Activated T-cell treated with anti-CD3 and anti-CD28 coated beads, Interleukin-2, amount 50 U/mL, for 24 hours (primary cell): ENCODE measurements at regions not wholly inside any gene's neighbourhood (a gene's known extent, or its start where the extent isn't known, plus 50 kb on each side); places are given as distances from the start of the nearest gene placed in this dataset.
"Not testable (repeated sequence)": the region's sequence is repeated elsewhere in the genome, so short reads cannot be mapped to it uniquely, and the experiment has no call there.

Experiments used
- DNase-seq: peaks from one replicate; pipeline ENCODE4 v3.0.0-alpha.2; 2020
- H3K27ac Mint-ChIP-seq: 2 replicates; pipeline ENCODE4 v1.8.0; 2020; ENCODE audit warnings: mild to moderate bottlenecking, mixed read lengths
- H3K27me3 Mint-ChIP-seq: 2 replicates; pipeline ENCODE4 v1.8.0; 2020; ENCODE audit warnings: mixed read lengths
- H3K36me3 Mint-ChIP-seq: 2 replicates; pipeline ENCODE4 v1.8.0; 2020; ENCODE audit warnings: low read depth, mixed read lengths
- H3K4me1 Mint-ChIP-seq: 2 replicates; pipeline ENCODE4 v1.8.0; 2020; ENCODE audit warnings: low read depth, mixed read lengths
- H3K4me3 Mint-ChIP-seq: 2 replicates; pipeline ENCODE4 v1.8.0; 2020; ENCODE audit warnings: mild to moderate bottlenecking, moderate library complexity, mixed read lengths
- H3K9me3 Mint-ChIP-seq: 2 replicates; pipeline ENCODE4 v1.8.0; 2020; ENCODE audit warnings: mixed read lengths

DNA sequence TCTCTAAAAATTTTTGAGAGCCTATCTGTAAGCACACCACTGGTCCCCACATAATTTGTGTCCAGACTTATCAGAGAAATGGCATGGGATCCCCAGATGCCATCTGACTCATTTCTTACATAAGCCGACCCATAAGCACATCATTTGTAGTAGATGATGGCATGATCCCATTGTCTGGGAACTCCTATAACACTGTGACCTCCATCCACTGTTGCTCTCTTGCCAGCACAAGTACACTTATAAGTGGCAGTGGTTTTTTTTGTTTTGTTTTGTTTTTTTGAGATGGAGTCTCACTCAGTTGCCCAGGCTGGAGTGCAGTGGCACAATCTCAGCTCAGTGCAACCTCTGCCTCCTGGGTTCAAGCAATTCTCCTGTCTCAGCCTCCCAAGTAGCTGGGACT lies 350.7 kb upstream of the ZFHX3 start:
- not testable (repeated sequence) for H3K27me3 Mint-ChIP-seq, DNase-seq, H3K4me3 Mint-ChIP-seq, H3K4me1 Mint-ChIP-seq, H3K36me3 Mint-ChIP-seq, H3K27ac Mint-ChIP-seq, H3K9me3 Mint-ChIP-seq

- Mint-ChIP-seq H3K4me3 (no peak overlapping the region), H3K27me3 (no peaks in the 10 kb centered on the region), H3K9me3 (no peaks in the 10 kb centered on the region), H3K4me1 (no peaks in the 10 kb centered on the region), H3K27ac (no peak overlapping the region), H3K36me3 (no peaks in the 10 kb centered on the region)
- DNase-seq: no peak
Observed at GRCh38 chr16:73396556-73396955, 348.6 kb upstream of the ZFHX3 start.

DNA sequence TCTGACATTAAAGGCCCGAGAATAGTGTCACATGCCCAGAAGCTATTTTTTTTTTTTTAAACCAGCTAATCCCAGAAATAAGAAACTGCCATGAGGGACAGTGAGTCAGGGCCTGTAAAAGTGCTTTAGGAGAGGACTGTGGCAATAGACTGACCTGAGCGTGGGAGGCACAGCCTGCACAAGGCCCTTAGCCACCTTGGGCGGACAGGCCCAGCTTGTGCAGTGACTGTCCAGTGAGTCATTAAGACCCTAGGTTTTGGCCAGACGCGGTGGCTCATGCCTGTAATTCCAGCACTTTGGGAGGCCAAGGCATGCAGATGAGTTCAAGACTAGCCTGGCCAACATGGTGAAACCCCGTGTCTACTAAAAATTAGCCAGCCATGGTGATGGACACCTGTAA lies 343.0 kb upstream of the ZFHX3 start:
- Mint-ChIP-seq H3K36me3 (no peaks in the 10 kb centered on the region), H3K4me1 (no peaks in the 10 kb centered on the region), H3K9me3 (no peaks in the 10 kb centered on the region), H3K4me3 (no peak overlapping the region), H3K27ac (no peak overlapping the region), H3K27me3 (no peaks in the 10 kb centered on the region)
- no peak for DNase-seq

DNA sequence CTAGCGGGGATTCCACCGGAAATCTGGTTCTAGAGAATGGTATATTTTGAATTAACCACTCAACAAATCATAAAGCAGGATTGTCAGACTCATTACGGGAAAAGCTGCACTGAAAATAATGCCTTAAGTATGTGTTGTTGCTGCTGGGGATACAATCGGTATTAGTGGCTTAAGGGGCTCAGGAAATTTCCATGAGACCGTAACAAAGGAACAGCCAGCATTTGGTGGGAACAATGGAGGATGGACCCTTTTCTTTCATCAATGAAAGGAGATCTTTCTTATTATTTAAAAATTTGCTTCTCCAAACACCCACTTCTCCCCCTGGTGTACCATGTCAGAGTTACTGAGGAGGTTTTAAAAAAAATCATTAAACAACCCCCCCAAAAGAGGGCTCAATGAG lies 342.6 kb upstream of the ZFHX3 start:
- no peaks in the 10 kb centered on the region for H3K9me3 Mint-ChIP-seq
- H3K4me1 Mint-ChIP-seq: no peaks in the 10 kb centered on the region

GRCh38 chr16:73389085-73389484 lies 341.2 kb upstream of the ZFHX3 start:
- DNase-seq: no peak
- Mint-ChIP-seq H3K27me3 (no peaks in the 10 kb centered on the region), H3K27ac (no peak overlapping the region), H3K9me3 (no peaks in the 10 kb centered on the region), H3K4me3 (no peak overlapping the region), H3K4me1 (no peaks in the 10 kb centered on the region), H3K36me3 (no peaks in the 10 kb centered on the region)

More for the DNA sequence above, 342.6 kb upstream of the ZFHX3 start:
- Mint-ChIP-seq H3K4me3 (no peak overlapping the region), H3K27me3 (no peaks in the 10 kb centered on the region), H3K36me3 (no peaks in the 10 kb centered on the region), H3K27ac (no peak overlapping the region)
- DNase-seq: no peak

DNA sequence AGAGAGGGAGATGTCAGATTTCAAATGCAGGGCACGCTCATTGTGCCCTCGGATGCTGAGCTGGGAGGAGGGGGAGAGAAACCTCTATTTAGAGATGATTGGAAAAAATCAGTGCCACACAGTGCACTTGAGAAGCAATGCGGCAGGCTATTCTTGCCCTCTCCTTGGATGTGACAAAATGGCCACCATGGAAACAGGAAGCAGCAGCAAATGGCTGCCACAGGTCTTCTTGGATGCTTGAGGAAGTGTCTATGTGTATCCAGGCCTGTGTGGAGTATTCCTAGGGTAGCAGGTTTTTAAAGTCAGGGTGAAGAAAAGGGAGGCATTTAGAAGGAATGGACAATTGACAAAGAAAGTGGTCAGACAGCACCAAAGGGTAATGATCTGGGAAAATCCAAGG lies 340.1 kb upstream of the ZFHX3 start:
- H3K27me3 Mint-ChIP-seq: no peaks in the 10 kb centered on the region
- H3K36me3 Mint-ChIP-seq: no peaks in the 10 kb centered on the region
- no peak overlapping the region for H3K4me3 Mint-ChIP-seq
- no peaks in the 10 kb centered on the region for H3K4me1 Mint-ChIP-seq
- no peak for DNase-seq
- H3K9me3 Mint-ChIP-seq: no peaks in the 10 kb centered on the region
- H3K27ac Mint-ChIP-seq: no peak overlapping the region

DNA sequence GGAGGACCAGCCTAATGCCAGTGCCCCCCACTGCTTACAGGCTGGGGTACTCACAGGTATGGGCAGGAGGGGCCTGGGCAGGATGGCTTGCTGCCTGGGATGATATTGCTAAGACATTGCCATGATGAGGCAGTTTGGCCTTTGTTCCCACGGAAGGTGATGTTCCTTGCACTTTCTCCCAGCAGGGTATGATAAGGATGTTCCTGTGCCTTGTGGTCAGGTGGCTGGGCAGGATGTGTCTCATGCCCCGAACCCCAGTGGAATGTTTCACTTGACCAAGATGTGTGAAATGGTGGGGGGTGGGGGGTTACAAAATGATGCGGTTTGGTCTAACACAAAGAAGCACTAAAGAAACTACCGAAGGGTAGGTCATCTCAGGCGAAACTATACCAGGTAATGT lies 337.8 kb upstream of the ZFHX3 start:
- H3K4me3 Mint-ChIP-seq: no peak overlapping the region
- H3K9me3 Mint-ChIP-seq: no peaks in the 10 kb centered on the region
- no peaks in the 10 kb centered on the region for H3K27me3 Mint-ChIP-seq
- no peak overlapping the region for H3K27ac Mint-ChIP-seq
- H3K4me1 Mint-ChIP-seq: no peaks in the 10 kb centered on the region
- no peaks in the 10 kb centered on the region for H3K36me3 Mint-ChIP-seq
- DNase-seq: no peak

GRCh38 chr16:73384506-73385089 lies 336.7 kb upstream of the ZFHX3 start:
- DNase-seq: no peak
- Mint-ChIP-seq H3K4me1 (no peaks in the 10 kb centered on the region), H3K36me3 (no peaks in the 10 kb centered on the region), H3K9me3 (no peaks in the 10 kb centered on the region), H3K4me3 (no peak overlapping the region), H3K27me3 (no peaks in the 10 kb centered on the region), H3K27ac (no peak overlapping the region)

DNA sequence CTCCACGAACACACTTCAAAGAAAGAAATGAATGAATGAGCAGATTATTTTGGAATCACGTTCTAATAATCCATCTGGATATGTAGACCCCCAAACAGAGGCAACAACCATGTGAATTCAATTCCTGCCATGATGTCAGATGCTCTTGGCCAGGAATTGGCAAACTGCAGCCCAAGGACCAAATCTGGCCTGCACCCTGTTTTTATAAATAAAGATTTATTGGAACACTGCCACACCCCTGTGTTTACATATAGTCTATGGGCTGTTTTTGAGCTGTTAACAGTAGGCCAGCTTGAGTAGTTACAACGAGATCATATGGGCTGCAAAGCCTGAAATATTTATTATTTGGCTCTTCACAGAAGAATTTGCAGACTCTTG lies 336.0 kb upstream of the ZFHX3 start:
- no peak overlapping the region for H3K4me3 Mint-ChIP-seq
- no peaks in the 10 kb centered on the region for H3K9me3 Mint-ChIP-seq
- H3K4me1 Mint-ChIP-seq: no peaks in the 10 kb centered on the region
- H3K27me3 Mint-ChIP-seq: no peaks in the 10 kb centered on the region
- no peak for DNase-seq
- H3K36me3 Mint-ChIP-seq: no peaks in the 10 kb centered on the region
- H3K27ac Mint-ChIP-seq: no peak overlapping the region

- Mint-ChIP-seq H3K27ac (no peak overlapping the region), H3K36me3 (no peaks in the 10 kb centered on the region), H3K9me3 (no peaks in the 10 kb centered on the region), H3K4me3 (no peak overlapping the region), H3K4me1 (no peaks in the 10 kb centered on the region), H3K27me3 (no peaks in the 10 kb centered on the region)
- no peak for DNase-seq
Observed at GRCh38 chr16:73383195-73383987, 335.5 kb upstream of the ZFHX3 start.

DNA sequence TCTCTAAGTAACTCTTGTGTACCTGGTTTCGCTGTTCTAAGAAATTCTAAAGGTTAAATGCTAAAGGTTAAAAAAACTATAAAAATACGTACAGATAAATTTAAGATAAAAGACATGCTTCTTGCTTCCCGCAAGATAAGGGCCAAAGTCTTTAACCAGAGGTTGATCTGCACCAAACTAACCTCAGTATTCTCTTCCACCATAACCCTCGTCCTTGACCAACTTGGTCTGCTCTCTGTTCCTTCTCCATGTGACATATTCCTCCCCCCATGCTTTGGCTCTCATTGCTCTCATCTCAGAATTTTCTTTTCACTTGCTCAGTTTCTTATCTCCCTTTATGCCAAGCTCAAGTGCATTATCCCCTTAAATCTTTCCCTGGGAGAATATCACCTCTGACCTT lies 330.5 kb upstream of the ZFHX3 start:
- H3K4me3 Mint-ChIP-seq: no peak overlapping the region
- no peaks in the 10 kb centered on the region for H3K9me3 Mint-ChIP-seq
- H3K27ac Mint-ChIP-seq: no peak overlapping the region
- H3K27me3 Mint-ChIP-seq: no peaks in the 10 kb centered on the region
- no peaks in the 10 kb centered on the region for H3K36me3 Mint-ChIP-seq
- DNase-seq: no peak
- H3K4me1 Mint-ChIP-seq: no peaks in the 10 kb centered on the region

- Mint-ChIP-seq H3K36me3 (no peaks in the 10 kb centered on the region), H3K9me3 (no peaks in the 10 kb centered on the region), H3K4me3 (no peak overlapping the region), H3K4me1 (no peaks in the 10 kb centered on the region), H3K27me3 (no peaks in the 10 kb centered on the region), H3K27ac (no peak overlapping the region)
- no peak for DNase-seq
Observed at GRCh38 chr16:73371584-73372319, 323.8 kb upstream of the ZFHX3 start.

GRCh38 chr16:73369851-73370250 lies 321.9 kb upstream of the ZFHX3 start:
- DNase-seq: no peak
- no peaks in the 10 kb centered on the region for H3K9me3 Mint-ChIP-seq
- no peak overlapping the region for H3K27ac Mint-ChIP-seq
- H3K4me3 Mint-ChIP-seq: no peak overlapping the region
- H3K36me3 Mint-ChIP-seq: no peaks in the 10 kb centered on the region
- H3K27me3 Mint-ChIP-seq: no peaks in the 10 kb centered on the region
- no peaks in the 10 kb centered on the region for H3K4me1 Mint-ChIP-seq

DNA sequence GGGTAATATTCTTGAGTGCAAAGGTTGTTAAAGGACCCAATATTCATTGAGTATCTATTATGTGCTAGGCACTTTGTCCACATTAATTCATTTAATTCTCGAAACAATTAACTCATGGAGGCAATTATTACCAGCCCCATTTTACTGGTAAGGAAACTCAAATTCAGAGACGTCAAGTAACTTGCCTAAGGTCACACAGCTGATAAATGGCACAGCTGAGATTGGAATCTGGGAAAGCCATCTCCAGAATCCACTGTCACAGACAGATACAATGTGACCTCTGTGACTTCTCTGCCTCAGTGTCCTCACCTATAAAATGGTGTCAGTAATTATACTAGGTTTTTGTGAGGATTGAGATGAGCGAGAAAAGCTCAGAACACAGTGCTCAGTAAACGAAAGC lies 320.8 kb upstream of the ZFHX3 start:
- Mint-ChIP-seq H3K36me3 (no peaks in the 10 kb centered on the region), H3K4me1 (no peaks in the 10 kb centered on the region)

DNA sequence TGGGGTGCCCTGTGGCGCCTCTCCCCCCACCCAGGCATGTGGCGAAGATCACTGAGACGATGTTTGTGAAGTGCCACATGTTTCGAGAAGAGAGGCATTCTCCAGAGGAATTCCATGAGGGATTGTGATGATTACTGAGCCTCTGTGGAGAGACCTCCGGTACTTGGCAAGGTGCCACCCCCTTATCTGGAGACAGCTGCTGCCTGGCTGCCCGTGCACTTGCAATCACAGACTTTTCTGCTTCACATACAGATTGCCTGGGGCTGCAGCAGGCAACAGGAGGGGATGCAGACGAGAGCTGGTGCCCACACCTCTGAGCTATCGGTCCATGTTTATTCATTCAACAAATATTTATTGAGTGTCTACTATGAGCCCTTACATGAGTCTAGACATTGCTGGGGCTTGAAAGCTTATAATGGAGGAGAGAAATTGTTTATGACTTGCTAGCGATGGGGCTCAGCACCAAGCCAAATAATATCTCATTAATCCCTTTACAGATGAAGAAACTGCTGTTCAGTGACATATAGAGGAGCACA lies 317.2 kb upstream of the ZFHX3 start:
- H3K4me1 Mint-ChIP-seq: no peaks in the 10 kb centered on the region
- no peak overlapping the region for H3K4me3 Mint-ChIP-seq
- H3K27me3 Mint-ChIP-seq: no peaks in the 10 kb centered on the region
- H3K27ac Mint-ChIP-seq: no peak overlapping the region
- H3K36me3 Mint-ChIP-seq: no peaks in the 10 kb centered on the region
- H3K9me3 Mint-ChIP-seq: no peaks in the 10 kb centered on the region
- DNase-seq: no peak

More for the DNA sequence above, 320.8 kb upstream of the ZFHX3 start:
- no peak for DNase-seq
- no peak overlapping the region for H3K4me3 Mint-ChIP-seq
- no peaks in the 10 kb centered on the region for H3K27me3 Mint-ChIP-seq
- no peak overlapping the region for H3K27ac Mint-ChIP-seq
- H3K9me3 Mint-ChIP-seq: no peaks in the 10 kb centered on the region
